ENCODE measurements at regions not wholly inside any gene's neighbourhood (a gene's known extent, or its start where the extent isn't known, plus 50 kb on each side); places are given as distances from the start of the nearest gene placed in this dataset.

GRCh38 chr3:137296116-137296515 is 338.3 kb downstream of the IL20RB start:
- TF ChIP-seq TP53 (CRISPR knock-in tag; IDR thresholded peaks at IDR 0.05) = no peak
- TF ChIP-seq CTCF (IDR thresholded peaks at IDR 0.05) = no peak
- no peak for TF ChIP-seq ZNF416 (CRISPR knock-in tag; IDR thresholded peaks at IDR 0.05)
- no peak for TF ChIP-seq SP1 (CRISPR knock-in tag; conservative IDR thresholded peaks at IDR 0.05)
- no peak for TF ChIP-seq IRF1 (CRISPR knock-in tag; IDR thresholded peaks at IDR 0.05)
- no peak for TF ChIP-seq MAX (CRISPR knock-in tag; IDR thresholded peaks at IDR 0.05)
- no peak for TF ChIP-seq MLX (CRISPR knock-in tag; IDR thresholded peaks at IDR 0.05)
- no peak for TF ChIP-seq ZSCAN18 (CRISPR knock-in tag; IDR thresholded peaks at IDR 0.05)
- no peak for TF ChIP-seq E2F4 (CRISPR knock-in tag; IDR thresholded peaks at IDR 0.05; ENCODE audit: borderline replicate concordance, low read depth)
- no peak for TF ChIP-seq PREB (CRISPR knock-in tag; IDR thresholded peaks at IDR 0.05; ENCODE audit: borderline replicate concordance)
- TF ChIP-seq ATF1 (CRISPR knock-in tag; IDR thresholded peaks at IDR 0.05) = no peak
- no peak for TF ChIP-seq ATF3 (CRISPR knock-in tag; conservative IDR thresholded peaks at IDR 0.05)

Data from WTC11 (cell line).